T47D (cell line): ENCODE measurements at regions not wholly inside any gene's neighbourhood (a gene's known extent, or its start where the extent isn't known, plus 50 kb on each side); places are given as distances from the start of the nearest gene placed in this dataset.

Experiments used
- DNase-seq, 2 experiments: peaks; one replicate each; pipeline versions ENCODE4 v3.0.0 to v3.0.0-alpha.2; 2011 to 2012; ENCODE audit warnings: low read depth in 1 of 2, low spot score in 1 of 2
- JUND ChIP-seq: IDR thresholded peaks from 2 replicates; pipeline ENCODE4 v1.6.1; 2012; ENCODE audit warnings: low read depth
- in situ Hi-C: cut with HindIII; loops from 2 replicates; pipeline ENCODE4 v1.10.0; 2016; ENCODE audit warnings: low sequenced_read_pairs, low pct_unique_long_range_greater_than_20kb

DNA sequence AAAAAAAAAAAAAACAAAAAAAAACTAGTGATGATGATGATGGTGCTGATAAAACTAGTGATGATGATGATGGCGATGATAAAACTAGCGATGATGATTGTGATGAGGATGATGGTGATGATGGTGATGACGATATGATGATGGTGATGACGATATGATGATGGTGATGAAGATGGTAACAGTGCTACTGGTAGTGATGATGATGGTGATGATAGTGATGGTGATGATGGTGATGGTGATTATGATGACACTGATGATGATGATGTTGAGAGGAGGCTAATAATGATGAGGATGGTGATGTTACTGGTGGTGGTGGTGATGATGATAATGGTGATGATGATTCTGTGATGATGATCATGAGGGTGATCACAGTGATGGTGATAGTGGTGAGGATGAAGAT is 345.5 kb upstream of the CDH4 start:
- in situ Hi-C loops, result no loop called here
- TF ChIP-seq JUND, result no peak
- no peak for DNase-seq

DNA sequence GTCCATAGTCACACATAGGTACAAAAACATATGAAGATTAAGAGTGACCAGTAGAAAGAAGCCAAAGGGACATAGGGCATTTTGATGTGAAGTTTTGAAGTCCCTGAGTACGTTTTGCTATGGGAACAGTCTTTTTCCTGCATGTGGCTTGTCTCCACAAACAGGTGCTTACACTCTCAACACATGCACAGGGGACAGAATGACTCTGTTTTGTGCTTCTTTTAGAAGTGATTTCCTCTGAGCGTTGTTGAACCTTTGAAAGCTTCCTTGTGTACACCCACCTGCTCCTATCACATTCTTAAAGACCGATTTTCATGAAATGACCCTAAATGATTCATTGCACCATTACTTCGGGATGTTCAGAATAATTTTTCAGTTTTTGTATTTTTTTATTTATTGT is 338.8 kb upstream of the CDH4 start:
- TF ChIP-seq JUND, result no peak
- DNase-seq, result no peak
- in situ Hi-C loops, result no loop called here

DNA sequence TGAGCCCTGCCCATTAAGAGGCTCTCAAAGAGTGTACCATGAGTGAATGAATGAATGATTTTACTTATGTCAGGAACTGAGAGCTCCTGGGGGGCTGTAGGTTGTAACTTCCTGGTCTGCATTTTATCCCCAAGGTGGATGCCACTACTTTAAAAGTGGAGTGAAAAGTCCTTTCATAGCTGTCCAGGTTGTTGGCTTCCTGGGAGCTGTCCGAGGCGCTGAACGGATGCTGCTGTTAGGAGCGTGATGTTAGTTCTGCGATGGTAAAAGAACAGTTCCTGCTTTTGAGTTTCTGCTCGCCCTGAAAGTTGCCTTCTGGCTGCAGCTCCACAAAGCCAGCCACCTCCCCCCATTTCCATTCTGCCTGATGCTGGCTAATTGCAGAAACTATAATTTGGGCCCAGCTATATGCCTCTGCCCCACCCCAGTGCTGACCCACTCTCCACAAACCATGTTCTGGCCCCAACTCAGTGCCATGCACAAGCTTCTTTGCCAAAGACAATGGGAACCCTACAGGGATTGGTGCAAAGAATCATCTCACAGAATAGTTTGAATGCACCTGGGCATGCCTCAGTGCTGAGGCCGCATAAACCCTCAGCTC is 330.9 kb upstream of the CDH4 start:
- no peak for TF ChIP-seq JUND
- in situ Hi-C loops, result no loop called here
- no peak for DNase-seq

DNA sequence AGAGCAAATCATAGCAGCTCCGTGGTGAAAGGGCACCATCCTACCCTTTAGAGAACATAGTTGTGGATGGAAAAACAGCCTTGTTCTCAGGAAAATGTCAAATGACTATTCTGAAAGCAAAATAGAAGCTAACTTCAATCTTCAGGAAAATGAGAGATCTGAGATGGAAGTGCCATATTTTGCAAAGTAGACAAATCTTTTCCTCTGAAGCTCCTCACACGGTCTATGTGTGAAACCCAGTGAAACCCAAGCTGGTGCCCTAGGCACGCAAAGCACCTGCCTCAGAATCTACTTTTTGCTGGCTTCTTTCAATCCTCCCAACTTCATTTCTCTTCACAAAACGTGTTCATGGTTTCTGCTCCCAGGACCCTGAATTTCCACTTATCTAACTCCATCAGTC is 325.2 kb upstream of the CDH4 start:
- no peak for TF ChIP-seq JUND
- DNase-seq, result no peak
- in situ Hi-C loops, result no loop called here

DNA sequence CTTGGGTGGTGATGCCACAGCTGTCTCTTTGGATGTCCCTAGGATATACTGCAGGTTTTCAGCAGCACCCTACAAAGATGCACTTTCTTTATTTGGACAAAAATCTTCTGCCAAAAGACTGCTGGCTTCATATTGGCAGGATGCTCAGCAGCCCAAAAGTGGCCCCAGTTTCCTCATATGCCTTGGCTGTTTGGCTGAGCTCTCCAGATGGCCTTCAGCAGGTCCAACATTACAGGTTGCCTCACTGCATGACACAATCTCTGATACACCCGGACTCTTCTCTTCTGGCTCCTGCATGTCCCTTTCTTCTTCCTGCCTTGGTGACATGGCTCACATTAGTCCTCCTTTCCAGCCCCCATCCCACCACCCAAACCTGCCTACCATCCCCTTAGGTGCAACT is 323.7 kb upstream of the CDH4 start:
- in situ Hi-C loops, result no loop called here

DNA sequence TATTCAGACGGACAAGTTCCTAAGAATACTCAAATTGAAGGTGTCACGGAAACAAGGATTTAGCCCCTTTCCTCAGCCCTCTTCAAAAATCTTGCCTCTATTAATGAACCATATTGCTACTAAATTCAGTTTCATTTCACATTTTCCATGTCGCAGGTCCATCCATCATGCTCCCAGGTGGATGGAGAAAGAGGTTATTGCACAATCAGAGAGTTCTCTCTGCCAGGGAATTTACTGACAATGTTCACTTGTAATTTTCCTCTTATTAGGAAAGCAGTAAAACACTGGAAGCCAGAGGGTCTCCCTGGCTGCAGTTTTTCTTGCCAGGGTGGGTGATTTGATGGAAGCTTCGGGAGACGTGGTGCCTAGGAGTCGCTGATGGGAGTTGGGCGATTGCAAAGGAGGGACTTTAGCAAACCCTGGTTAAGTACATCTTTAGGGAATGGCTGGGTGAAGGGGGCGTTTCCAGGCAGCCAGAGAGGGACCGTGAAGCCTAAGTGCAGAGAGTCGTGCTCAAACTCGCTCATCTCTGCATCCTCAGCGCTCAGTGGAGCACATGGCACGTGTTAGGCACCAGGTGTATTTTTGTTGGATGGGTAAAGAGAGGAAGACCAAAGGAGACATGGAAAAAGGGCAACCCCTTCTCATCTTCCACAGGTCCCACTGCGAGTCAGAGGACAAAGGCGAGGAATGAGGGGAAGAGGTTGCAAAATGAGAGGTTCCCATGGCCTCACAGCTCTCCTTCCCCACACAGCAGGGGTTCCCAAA is 321.9 kb upstream of the CDH4 start:
- in situ Hi-C loops, result no loop called here
- TF ChIP-seq JUND, result no peak
- DNase-seq, result no peak

More for the DNA sequence above, 323.7 kb upstream of the CDH4 start:
- TF ChIP-seq JUND, result no peak
- no peak for DNase-seq

DNA sequence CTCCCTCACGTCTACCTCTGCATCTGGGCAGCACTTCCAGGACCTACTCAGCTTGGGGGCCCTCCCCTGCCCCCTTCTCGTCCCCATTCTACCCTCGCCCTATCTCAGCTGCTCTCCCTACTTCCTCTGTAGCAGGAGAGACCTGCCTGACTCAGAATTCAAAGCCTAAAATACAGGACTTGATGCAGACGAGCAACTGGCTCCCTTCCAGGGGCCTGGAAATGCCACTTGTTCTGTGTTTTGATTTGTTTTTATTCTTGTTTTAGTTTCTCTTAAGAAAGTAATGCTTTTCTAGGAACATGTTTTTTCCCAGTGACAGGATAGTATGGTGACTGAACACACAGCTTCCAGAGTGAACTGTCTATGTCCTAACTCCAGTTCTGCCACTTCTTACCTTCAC is 320.4 kb upstream of the CDH4 start:
- TF ChIP-seq JUND, result no peak
- no peak for DNase-seq
- in situ Hi-C loops, result no loop called here

DNA sequence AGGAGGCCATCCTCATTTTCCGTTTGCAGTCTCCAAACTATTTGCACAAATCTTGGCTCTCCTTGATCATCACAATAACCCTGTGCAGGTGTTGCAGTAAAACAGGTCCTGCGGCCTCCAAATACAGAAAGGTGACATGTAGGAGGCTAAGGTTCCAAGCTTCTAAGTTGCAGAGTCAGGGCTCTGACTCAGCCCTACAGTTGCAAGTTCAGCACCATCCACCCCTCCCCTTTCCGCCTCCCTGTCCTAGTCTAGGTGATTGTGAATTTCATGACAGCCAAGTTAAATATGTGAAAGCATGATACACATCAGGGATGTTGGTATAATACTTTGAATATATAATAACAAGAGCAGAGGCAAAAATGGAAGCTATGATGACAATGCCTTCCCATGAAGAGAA is 317.3 kb upstream of the CDH4 start:
- no peak for TF ChIP-seq JUND
- in situ Hi-C loops, result no loop called here

DNA sequence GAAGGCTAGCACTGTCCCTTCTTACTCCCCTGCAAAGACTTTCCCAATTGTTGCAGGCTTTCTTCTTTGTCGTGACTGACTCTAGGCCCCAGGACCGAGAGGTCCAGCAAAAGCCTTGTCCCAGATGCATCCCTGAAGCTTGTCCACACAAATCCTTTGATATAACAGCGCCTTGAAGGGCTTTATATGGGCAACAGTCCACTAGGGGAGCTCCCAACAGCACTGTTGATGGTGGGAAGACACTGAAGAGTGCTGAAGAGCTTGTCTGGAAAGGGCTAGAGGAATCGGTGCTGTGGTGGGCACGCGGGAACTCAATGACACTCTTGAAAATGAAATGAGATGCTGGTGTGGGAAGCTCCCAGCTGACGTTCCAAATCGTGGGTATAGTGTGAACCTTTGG is 316.1 kb upstream of the CDH4 start:
- DNase-seq, result no peak
- no peak for TF ChIP-seq JUND
- in situ Hi-C loops, result no loop called here

More for the DNA sequence above, 317.3 kb upstream of the CDH4 start:
- DNase-seq, result no peak

DNA sequence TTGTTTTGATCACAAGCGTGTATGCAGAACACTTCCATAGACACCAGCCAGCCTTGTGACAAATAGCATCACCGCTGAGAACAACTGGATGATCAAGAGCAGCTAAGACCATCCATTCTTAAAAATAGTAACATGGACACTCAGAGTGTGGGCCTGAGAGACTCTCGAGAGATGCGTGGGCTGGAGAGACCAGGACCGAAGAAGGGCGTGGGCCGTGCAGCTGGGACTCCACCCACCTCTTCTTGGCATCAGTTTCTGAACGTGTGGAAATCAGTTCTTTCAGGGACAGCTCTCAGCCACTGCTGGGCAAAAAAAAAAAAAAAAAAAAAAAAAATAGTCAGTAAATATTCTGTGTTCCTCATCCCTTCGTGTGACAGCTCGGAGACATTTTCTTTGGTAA is 314.5 kb upstream of the CDH4 start:
- DNase-seq, result no peak
- TF ChIP-seq JUND, result no peak
- in situ Hi-C loops, result no loop called here

DNA sequence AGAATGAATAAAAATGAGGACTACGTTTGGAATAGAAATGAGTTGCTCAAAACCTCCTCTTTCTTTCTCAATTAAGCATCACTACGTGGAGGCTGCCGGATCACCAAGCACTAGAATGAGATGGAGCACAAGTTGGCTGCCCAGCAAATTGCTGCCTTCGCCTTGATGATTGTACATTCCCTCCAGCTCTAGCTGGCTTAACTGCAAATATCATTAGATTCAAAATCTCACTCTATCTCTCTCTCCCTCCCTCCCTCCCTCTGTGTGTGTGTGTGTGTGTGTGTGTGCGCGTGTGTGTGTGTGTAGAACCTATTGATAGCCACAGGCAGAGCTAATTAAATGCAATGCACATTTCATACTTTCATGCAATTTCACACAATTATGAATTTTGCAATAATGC is 310.7 kb upstream of the CDH4 start:
- DNase-seq, result no peak
- in situ Hi-C loops, result no loop called here
- no peak for TF ChIP-seq JUND

DNA sequence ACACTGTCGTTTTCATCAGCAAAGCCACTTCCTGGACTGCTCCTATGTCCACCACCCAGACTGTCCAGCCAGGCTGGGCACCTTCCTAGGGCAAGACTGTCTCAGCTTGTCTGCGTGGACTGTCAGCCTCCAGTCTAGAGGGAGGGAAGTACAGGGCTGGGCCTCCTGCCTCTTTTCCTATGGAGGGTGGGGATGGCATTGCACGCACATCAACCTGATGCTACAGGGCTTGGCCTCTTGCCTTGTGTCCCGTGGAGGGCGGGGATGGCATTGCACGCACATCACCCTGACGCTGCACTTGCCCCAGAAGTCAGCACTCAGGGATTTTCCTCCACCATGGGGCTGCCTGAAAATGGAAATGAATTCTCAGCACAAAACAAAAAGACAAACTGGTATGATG is 304.2 kb upstream of the CDH4 start:
- in situ Hi-C loops, result no loop called here
- TF ChIP-seq JUND, result no peak
- DNase-seq, result no peak

DNA sequence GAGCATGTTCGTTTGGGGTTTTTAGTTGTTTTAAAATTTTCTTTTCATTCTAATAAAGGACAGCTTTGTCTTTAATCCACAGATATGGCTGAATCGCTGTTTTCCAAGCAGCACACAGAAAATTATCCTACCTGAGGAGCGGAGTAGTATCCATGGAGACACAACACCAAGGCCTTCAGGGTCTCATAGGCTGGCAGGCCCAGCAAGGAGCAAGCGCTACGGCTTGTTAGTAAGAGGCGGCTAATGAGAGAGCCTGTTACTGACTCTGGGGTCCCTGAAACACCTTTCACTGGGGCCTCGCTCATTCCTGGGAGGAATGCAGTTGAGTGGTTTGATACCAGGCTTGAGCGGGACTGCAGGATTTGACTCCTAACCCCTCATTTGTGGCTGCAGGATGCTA is 303.8 kb upstream of the CDH4 start:
- no peak for DNase-seq
- in situ Hi-C loops, result no loop called here
- no peak for TF ChIP-seq JUND

DNA sequence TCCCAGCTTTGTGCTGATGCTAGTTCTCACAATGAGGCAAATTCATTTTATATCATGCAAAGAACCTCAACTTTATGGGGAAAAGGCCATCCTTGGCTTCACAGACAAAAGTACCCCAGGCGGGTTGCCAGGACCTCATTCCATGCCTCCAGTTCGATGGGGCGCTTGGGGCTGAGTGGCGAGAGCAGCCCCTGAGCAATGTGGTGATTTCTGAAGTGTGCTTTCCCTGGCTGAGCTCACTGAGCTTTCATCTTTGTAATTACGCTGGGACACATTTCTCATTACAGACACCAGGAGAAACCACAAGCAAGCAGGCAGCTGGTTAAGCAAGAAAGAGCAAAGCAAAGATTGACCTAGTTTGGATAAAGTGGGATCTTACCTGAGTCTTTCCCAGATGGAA is 301.5 kb upstream of the CDH4 start:
- DNase-seq, result no peak
- in situ Hi-C loops, result no loop called here
- no peak for TF ChIP-seq JUND
